GM12872 (cell line): ENCODE measurements at regions not wholly inside any gene's neighbourhood (a gene's known extent, or its start where the extent isn't known, plus 50 kb on each side); places are given as distances from the start of the nearest gene placed in this dataset.

ENCODE experiments used
- TF ChIP-seq, protein P1 (sequence below): IDR thresholded peaks from 3 replicates; pipeline ENCODE4 v1.5.1; 2011; ENCODE audit warnings: low read depth, mild to moderate bottlenecking, low read length, moderate library complexity; ENCODE audit not compliant: insufficient read depth

DNA sequence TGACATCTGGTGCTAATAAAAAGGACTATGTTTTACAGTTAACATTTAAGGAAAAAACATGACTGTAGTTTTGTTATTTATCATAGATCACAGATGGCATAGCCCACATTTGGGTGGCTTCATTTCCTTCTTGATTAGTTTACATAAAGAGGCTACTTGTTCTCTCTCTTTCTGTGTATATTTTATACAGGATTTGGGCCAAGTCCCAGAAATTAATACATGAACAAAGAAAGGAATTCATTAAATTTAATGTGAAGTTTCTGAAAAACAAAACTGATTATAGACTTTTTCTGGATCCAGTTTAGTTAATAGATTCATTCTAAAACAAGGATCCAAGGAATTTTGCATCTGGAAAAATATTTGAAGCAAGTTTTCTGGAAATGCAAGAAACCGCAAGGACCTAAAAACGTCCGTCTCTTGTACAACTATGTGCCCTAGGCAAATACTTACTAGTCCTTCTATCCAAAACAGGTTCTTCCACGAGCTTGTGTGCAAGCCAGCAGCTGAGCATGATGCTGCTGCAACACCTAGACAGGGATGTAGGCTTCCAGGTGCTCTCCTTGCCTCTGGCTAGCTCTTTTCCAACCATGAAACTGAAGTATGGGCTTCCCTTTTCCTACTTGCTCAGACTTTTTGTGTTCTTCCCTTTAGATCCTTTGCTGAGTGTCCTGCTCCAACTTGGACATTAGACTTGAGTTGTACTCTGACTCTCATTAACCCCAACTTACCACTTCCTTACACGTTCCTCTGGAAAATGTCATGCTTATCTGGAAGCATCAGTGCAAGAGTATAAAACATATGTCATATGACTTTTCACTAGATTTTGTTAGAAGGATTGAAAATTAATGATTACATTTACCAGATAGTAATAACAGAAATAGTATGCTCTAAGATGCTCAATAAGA is 161.5 kb upstream of the STARD13 start:
- TF ChIP-seq, protein P1, sequence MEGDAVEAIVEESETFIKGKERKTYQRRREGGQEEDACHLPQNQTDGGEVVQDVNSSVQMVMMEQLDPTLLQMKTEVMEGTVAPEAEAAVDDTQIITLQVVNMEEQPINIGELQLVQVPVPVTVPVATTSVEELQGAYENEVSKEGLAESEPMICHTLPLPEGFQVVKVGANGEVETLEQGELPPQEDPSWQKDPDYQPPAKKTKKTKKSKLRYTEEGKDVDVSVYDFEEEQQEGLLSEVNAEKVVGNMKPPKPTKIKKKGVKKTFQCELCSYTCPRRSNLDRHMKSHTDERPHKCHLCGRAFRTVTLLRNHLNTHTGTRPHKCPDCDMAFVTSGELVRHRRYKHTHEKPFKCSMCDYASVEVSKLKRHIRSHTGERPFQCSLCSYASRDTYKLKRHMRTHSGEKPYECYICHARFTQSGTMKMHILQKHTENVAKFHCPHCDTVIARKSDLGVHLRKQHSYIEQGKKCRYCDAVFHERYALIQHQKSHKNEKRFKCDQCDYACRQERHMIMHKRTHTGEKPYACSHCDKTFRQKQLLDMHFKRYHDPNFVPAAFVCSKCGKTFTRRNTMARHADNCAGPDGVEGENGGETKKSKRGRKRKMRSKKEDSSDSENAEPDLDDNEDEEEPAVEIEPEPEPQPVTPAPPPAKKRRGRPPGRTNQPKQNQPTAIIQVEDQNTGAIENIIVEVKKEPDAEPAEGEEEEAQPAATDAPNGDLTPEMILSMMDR: no peak

DNA sequence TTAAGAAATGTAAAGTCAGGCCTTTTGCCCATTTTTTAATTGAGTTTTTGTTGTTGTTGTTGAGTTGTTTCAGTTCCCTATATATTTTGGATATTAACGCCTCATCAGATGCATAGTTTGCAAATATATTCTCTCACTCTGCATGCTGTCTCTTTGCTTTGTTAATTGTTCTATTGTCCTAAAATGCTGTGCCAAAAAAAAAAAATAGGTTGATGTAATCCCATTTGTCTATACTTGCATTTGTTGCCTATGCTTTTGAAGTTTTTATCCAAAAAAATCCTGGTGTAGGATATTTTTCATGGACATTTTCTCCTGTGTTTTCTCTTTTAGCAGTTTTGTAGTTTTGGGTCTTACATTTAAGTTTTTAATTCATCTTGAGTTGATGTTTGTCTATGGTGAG is 163.3 kb upstream of the STARD13 start:
- TF ChIP-seq, protein P1: no peak

DNA sequence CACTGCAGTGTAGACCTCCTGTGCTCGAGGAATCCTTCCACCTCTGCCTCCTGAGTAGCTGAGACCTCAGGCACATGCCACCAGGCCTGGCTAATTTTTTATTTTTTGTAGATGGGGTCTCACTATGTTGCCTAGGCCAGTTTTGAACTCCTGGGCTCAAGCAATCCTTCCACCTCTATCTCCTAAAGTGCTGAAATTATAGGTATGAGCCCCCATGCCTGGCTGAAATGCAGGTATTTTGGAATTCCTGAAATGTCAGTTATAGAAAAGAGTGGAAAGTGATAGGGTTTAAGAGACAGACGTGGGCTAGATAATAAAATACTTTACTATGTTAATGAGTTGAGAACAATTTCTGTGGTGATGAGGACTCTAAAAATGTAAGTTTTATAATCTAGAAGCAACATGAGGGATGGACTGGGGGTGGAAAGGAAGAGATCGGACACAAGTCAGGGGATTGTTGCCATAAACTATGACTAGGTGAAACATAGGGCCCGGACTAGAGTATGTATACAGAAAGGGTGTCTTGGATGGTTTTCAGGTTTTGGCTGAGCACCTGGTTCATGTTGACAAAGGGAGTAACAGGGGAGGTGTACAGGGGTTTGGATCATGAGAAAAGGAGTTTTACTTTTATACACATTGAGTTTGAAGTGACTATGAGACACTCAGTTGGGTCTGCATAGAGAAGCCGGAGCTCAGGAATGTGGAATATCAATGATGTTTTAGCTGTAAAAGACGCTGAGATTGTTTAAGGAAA is 165.6 kb upstream of the STARD13 start:
- TF ChIP-seq, protein P1: no peak

DNA sequence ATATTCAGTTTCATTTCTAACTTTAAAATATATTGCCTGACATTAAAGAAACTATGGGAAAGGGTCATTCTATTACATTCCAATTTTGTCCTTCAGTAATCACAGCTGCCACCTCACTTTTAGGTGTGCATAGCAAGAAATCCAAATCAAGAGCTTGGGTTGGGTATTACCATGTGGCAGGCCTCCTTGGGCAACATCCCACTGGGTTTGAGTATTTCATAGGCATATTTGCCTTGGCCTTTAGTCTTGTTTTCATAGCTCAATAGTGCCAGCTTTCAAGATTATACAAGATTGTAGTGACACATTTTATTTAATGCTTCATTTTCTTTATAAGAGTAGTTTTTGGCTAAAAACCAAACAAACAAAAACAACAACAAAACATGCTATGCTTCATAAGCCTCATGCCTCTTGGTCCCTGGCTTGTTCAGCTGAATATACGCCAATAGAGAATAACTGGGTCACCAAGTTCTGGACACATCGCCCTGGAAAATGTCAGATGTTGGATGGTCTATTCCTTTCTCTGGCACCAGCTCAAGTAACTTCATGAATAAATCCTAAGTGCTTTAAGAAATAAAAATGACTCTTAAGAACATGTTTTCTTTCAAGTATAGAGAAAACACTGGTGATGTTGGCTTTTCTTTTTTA is 167.4 kb upstream of the STARD13 start:
- TF ChIP-seq, protein P1: no peak

DNA sequence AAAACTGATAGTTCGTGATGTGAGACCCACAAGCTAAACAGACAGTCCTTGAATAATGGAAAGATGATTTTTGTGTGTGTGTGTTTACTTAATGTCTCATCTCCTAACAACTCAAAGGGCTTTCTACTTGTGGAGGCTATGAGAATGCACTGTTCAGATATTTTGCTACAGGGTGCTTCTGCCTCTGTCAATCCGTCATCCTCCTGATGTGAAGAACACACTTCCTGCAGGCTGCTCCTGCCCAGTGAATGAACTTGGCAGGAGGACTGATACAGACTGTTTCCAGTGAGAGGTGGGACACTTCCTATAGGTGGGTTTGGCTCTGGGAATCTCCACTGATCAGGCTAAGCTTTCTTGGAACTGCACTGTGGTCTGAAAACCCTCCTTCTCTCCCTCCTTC is 168.4 kb upstream of the STARD13 start:
- TF ChIP-seq, protein P1: no peak

DNA sequence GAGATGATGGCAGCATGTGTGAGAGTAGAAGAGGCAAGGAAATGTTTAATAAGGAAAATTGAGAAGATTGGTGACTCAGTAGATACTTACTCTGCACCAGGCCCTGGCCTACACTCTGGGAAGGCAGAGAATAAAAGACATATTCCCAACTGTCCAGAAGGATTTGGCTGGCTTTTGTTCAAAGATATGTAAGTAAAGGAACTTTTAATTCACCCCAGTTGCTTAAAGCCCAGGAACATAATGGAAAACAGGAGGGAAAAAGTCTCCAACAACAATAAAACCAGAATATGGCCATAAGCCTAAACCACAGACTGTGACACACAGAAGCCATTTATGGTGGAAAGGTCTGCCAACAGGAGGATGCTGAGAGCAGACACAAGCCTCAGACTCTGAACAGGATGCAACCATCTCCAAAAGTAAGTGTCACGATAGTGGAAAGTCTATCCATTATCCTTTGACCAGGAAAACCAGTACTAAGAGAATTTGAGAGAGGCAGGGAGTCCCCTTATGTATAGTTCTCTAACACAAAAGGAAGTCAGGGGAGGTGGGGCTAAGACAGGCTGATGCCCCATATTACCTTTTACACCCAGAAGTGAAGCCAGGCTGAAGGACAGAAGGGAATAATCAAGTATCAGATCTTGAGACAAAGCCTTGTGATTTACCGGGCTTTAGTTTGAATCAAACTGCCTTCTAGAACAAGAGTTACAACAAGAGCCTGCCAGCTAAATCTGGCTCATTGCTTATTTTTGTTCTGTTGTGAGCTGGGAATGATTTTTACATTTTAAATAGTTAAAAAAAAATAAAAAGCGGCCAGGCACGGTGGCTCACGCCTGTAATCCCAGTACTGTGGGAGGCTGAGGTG is 169.5 kb upstream of the STARD13 start:
- TF ChIP-seq, protein P1: no peak
